ENCODE measurements at regions not wholly inside any gene's neighbourhood (a gene's known extent, or its start where the extent isn't known, plus 50 kb on each side); places are given as distances from the start of the nearest gene placed in this dataset.

GRCh38 chr9:88791105-88791805 lies 200.0 kb upstream of the S1PR3 start:
- TF ChIP-seq SIN3A (IDR thresholded peaks at IDR 0.05; ENCODE audit: borderline replicate concordance, insufficient read depth, low read length): no peak
- TF ChIP-seq, protein P1, sequence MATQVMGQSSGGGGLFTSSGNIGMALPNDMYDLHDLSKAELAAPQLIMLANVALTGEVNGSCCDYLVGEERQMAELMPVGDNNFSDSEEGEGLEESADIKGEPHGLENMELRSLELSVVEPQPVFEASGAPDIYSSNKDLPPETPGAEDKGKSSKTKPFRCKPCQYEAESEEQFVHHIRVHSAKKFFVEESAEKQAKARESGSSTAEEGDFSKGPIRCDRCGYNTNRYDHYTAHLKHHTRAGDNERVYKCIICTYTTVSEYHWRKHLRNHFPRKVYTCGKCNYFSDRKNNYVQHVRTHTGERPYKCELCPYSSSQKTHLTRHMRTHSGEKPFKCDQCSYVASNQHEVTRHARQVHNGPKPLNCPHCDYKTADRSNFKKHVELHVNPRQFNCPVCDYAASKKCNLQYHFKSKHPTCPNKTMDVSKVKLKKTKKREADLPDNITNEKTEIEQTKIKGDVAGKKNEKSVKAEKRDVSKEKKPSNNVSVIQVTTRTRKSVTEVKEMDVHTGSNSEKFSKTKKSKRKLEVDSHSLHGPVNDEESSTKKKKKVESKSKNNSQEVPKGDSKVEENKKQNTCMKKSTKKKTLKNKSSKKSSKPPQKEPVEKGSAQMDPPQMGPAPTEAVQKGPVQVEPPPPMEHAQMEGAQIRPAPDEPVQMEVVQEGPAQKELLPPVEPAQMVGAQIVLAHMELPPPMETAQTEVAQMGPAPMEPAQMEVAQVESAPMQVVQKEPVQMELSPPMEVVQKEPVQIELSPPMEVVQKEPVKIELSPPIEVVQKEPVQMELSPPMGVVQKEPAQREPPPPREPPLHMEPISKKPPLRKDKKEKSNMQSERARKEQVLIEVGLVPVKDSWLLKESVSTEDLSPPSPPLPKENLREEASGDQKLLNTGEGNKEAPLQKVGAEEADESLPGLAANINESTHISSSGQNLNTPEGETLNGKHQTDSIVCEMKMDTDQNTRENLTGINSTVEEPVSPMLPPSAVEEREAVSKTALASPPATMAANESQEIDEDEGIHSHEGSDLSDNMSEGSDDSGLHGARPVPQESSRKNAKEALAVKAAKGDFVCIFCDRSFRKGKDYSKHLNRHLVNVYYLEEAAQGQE (IDR thresholded peaks at IDR 0.05; ENCODE audit: insufficient read depth in 1 of 2, low read depth in 2 of 2, low read length in 2 of 2): no peak

Measured in PFSK-1 (cell line).